Stomach (tissue), 8 donors: ENCODE measurements at regions not wholly inside any gene's neighbourhood (a gene's known extent, or its start where the extent isn't known, plus 50 kb on each side); places are given as distances from the start of the nearest gene placed in this dataset.
"Not testable (repeated sequence)": the region's sequence is repeated elsewhere in the genome, so short reads cannot be mapped to it uniquely, and the experiment has no call there.

ENCODE experiments used
- DNase-seq, 2 donors: peaks; one replicate each; pipeline versions ENCODE4 v3.0.0 to v3.0.0-alpha.2; 2013 to 2019
- H3K27ac ChIP-seq, 5 donors: fragments of 200-600 bp in 4 of 5; sonication (generic) in 4 of 5; one replicate each; pipeline ENCODE4 v1.5.1; 2013 to 2019; ENCODE audit warnings: mild to moderate bottlenecking in 1 of 5, moderate library complexity in 1 of 5
- H3K27me3 ChIP-seq, 3 donors: fragments of 200-600 bp; sonication (generic); one replicate each; pipeline ENCODE4 v1.5.1; 2017 to 2019; ENCODE audit warnings: mixed run types in 1 of 3
- H3K36me3 ChIP-seq, 4 donors: fragments of 200-600 bp; sonication (generic); 1 replicate in 3 of 4; 2 replicates in 1 of 4; pipeline ENCODE4 v1.5.1; 2016 to 2019
- H3K4me1 ChIP-seq, 4 donors: fragments of 200-600 bp; sonication (generic); one replicate each; pipeline ENCODE4 v1.5.1; 2016 to 2019
- H3K4me3 ChIP-seq, 4 donors: fragments of 200-600 bp; sonication (generic) in 3 of 4; one replicate each; pipeline ENCODE4 v1.5.1; 2016 to 2019; ENCODE audit warnings: mild to moderate bottlenecking in 1 of 4
- H3K9me3 ChIP-seq, 4 donors: fragments of 200-600 bp; sonication (generic); one replicate each; pipeline ENCODE4 v1.5.1; 2016 to 2019
- EP300 ChIP-seq: sonication (generic); formaldehyde crosslinking; IDR thresholded peaks from one replicate; pipeline ENCODE4 v1.6.1; 2017; ENCODE audit warnings: antibody characterized with exemption
- POLR2A ChIP-seq, 4 donors: fragments of 450-650 bp; IDR thresholded peaks; one replicate each; pipeline ENCODE4 v1.6.1; 2016; ENCODE audit warnings: antibody characterized with exemption in 4 of 4, control low read depth in 2 of 4, mild to moderate bottlenecking in 1 of 4, moderate library complexity in 1 of 4
- POLR2AphosphoS5 ChIP-seq, 3 donors: sonication (generic); formaldehyde crosslinking; IDR thresholded peaks; one replicate each; pipeline ENCODE4 v1.6.1; 2016; ENCODE audit warnings: antibody characterized with exemption in 3 of 3
- whole genome bisulfite sequencing, 5 donors: extraction: QIAGEN DNeasy Blood & Tissue Kit in 3 of 5; methylation state at CpG; one replicate each; pipeline versions ENCODE4 v1.1.5 to v1.1.7; 2013 to 2018; 5-methylcytosine and 5-hydroxymethylcytosine counted together
- intact Hi-C: fragments of 100-400 bp; cut with DNase I; formaldehyde crosslinking; loops from one replicate; pipeline ENCODE4 v1.15.1; 2023; ENCODE audit warnings: low total_unique reads
- TF ChIP-seq, protein P1 (sequence below), 7 experiments: fragments of 450-650 bp in 4 of 7; fragments of 200-600 bp in 3 of 7; sonication (generic) in 3 of 7; IDR thresholded peaks; one replicate each; pipeline ENCODE4 v1.5.1; 2016 to 2019; ENCODE audit warnings: antibody characterized with exemption in 7 of 7, control low read depth in 2 of 7, mild to moderate bottlenecking in 1 of 7
- donor health status: healthy with polysubstance abuse.
- donor health status: Bipolar disorder and iron deficiency.
- donor health status: healthy.

DNA sequence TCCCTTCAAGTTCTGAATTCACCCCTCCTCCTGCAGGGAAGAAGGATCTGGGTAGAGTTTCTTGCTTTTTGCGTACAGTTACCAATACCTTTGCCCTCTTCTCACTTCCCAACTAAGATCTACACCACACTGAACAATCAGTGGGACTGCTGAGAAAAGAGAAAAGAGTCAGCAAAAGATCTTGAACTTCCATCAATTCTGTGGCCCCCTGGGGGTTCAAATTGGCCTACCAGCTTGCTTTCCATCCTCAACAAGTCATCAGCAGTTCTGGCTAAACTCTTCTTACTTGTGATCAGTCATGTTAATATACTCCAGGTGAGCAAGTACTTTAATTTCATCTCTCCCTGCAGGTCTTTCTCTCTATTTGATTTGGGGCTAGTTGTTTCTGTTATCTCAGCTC is 739.3 kb upstream of the LRRTM4 start:
- intact Hi-C loops, result no loop called here
- no peak for TF ChIP-seq EP300
- TF ChIP-seq, protein P1, sequence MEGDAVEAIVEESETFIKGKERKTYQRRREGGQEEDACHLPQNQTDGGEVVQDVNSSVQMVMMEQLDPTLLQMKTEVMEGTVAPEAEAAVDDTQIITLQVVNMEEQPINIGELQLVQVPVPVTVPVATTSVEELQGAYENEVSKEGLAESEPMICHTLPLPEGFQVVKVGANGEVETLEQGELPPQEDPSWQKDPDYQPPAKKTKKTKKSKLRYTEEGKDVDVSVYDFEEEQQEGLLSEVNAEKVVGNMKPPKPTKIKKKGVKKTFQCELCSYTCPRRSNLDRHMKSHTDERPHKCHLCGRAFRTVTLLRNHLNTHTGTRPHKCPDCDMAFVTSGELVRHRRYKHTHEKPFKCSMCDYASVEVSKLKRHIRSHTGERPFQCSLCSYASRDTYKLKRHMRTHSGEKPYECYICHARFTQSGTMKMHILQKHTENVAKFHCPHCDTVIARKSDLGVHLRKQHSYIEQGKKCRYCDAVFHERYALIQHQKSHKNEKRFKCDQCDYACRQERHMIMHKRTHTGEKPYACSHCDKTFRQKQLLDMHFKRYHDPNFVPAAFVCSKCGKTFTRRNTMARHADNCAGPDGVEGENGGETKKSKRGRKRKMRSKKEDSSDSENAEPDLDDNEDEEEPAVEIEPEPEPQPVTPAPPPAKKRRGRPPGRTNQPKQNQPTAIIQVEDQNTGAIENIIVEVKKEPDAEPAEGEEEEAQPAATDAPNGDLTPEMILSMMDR (IDR thresholded peaks at IDR 0.05), result no peak
- TF ChIP-seq POLR2AphosphoS5 (IDR thresholded peaks at IDR 0.05), result no peak
- no peak for TF ChIP-seq POLR2A (IDR thresholded peaks at IDR 0.05)
- no peaks in the 10 kb centered on the region for H3K4me1 ChIP-seq
- H3K9me3 ChIP-seq, result no peaks in the 10 kb centered on the region
- H3K27ac ChIP-seq, result no peak overlapping the region
- DNase-seq, result no peak
- H3K27me3 ChIP-seq, result no peaks in the 10 kb centered on the region
- H3K4me3 ChIP-seq, result no peak overlapping the region
- 50 to 86% (median 71%) methylated on average over 1 of the region's 1 CpG for WGBS, 5 donors
- no peaks in the 10 kb centered on the region for H3K36me3 ChIP-seq

DNA sequence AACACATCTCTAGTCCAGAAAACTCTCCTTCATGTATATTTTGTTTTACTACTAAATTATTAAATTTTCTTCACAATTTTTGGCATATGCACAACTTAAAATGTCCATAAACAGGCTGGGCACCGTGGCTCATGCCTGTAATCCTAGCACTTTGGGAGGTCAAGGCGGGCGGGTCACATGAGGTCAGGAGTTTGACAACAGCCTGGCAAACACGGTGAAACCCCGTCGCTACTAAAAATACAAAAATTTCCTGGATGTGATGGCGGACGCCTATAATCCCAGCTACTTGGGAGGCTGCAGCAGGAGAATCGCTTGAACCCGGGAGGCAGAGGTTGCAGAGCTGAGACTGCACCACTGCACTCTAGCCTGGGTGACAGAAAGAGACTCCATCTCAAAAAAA is 739.9 kb upstream of the LRRTM4 start:
- H3K4me3 ChIP-seq, H3K4me1 ChIP-seq, H3K36me3 ChIP-seq, H3K27ac ChIP-seq, H3K9me3 ChIP-seq, DNase-seq, H3K27me3 ChIP-seq, intact Hi-C loops: not testable (repeated sequence)
- 60 to 72% (median 63%) methylated on average over 10 of the region's 10 CpGs for WGBS, 5 donors

DNA sequence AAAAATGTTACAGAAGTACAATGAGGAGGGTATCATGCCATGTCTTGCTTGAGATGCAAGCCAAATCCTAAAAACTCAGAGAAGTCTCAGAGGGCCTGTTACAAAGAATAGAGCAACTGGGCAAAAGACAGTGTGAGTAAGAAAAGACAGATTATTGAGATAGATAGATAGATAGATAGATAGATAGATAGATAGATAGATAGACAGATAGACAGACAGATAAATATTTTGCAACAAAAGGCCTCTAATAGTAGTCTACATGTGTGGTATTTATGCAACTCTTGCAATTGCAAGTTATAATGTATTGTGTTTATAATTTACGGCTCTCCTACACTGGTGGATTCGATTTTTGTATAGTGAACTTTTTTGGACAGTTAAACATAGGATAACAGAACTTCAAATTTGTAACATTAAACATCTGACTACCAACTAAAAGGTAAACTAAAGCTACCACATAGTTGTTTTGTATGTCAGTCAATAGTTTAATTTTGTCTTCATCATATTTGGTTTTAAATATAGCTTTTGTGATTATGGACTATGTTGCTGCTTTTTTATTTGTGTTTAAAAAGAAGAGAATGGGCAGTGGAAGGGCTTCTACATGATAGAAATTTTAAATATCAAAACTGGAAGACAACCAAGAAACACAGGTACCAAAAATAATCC is 740.7 kb upstream of the LRRTM4 start:
- no peak for DNase-seq
- Histone ChIP-seq H3K9me3 (no peaks in the 10 kb centered on the region), H3K4me1 (no peaks in the 10 kb centered on the region), H3K4me3 (no peak overlapping the region), H3K27ac (no peak overlapping the region), H3K27me3 (no peaks in the 10 kb centered on the region), H3K36me3 (no peaks in the 10 kb centered on the region)
- intact Hi-C loops, result no loop called here
- TF ChIP-seq, protein P1 (IDR thresholded peaks at IDR 0.05), result no peak
- TF ChIP-seq POLR2A (IDR thresholded peaks at IDR 0.05), result no peak
- no peak for TF ChIP-seq POLR2AphosphoS5 (IDR thresholded peaks at IDR 0.05)
- no peak for TF ChIP-seq EP300
- WGBS, 5 donors, result 52 to 72% (median 70%) methylated on average over 2 of the region's 2 CpGs

DNA sequence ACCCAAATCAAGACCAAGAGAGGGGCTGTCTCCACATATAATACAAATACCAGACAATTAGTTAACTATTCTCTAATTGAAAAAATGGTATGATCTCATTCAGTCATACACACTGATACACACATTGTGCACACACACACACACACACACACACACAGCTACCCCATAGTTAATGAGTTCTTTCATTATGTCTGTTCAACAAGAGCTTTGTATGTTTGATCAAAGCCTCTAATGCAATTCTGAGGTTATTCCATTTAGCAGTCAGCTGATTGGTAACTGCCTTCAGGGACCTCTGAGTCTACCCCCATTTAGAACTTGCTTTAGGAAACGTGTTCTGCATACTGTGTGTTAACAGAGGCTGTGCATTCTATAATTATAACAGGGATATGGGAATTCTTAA is 741.4 kb upstream of the LRRTM4 start:
- H3K27me3 ChIP-seq, result no peaks in the 10 kb centered on the region
- peak in 1 of 2 donors; percentile 59 for DNase-seq
- no peaks in the 10 kb centered on the region for H3K9me3 ChIP-seq
- H3K27ac ChIP-seq, result no peak overlapping the region
- intact Hi-C loops, result no loop called here
- TF ChIP-seq, protein P1 (IDR thresholded peaks at IDR 0.05), result no peak
- TF ChIP-seq POLR2AphosphoS5 (IDR thresholded peaks at IDR 0.05), result no peak
- no peak for TF ChIP-seq EP300
- TF ChIP-seq POLR2A (IDR thresholded peaks at IDR 0.05), result no peak
- no peaks in the 10 kb centered on the region for H3K36me3 ChIP-seq
- WGBS, 5 donors, result 46 to 58% (median 48%) methylated on average over 1 of the region's 1 CpG
- no peak overlapping the region for H3K4me3 ChIP-seq
- no peaks in the 10 kb centered on the region for H3K4me1 ChIP-seq

DNA sequence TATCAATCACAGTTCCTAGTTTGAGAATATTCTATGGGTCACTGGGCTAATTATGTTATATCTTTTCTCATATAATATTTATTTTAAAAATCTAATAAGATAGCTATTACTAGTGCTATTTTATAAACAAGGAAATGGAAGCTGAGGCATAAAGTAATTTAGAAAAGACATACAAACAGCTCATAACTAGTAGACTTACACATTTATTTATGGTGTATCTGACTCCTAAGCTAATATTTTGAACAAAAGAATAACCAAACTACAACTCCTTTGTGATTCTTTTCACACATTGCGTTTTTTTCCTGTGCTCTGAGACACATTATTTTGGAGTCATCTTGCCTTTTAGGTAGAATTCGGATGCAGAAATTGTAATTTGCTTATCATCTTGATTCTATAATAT is 742.0 kb upstream of the LRRTM4 start:
- H3K27ac ChIP-seq, result no peak overlapping the region
- TF ChIP-seq EP300, result no peak
- TF ChIP-seq, protein P1 (IDR thresholded peaks at IDR 0.05), result no peak
- no peak for TF ChIP-seq POLR2A (IDR thresholded peaks at IDR 0.05)
- TF ChIP-seq POLR2AphosphoS5 (IDR thresholded peaks at IDR 0.05), result no peak
- no peak for DNase-seq
- no peak overlapping the region for H3K4me3 ChIP-seq
- no peaks in the 10 kb centered on the region for H3K36me3 ChIP-seq
- no peaks in the 10 kb centered on the region for H3K4me1 ChIP-seq
- no peaks in the 10 kb centered on the region for H3K9me3 ChIP-seq
- intact Hi-C loops, result no loop called here
- 61 to 81% (median 78%) methylated on average over 2 of the region's 2 CpGs for WGBS, 5 donors
- no peaks in the 10 kb centered on the region for H3K27me3 ChIP-seq
